ENCODE measurements at regions not wholly inside any gene's neighbourhood (a gene's known extent, or its start where the extent isn't known, plus 50 kb on each side); places are given as distances from the start of the nearest gene placed in this dataset.
A peak's percentile ranks its signal among the peaks of the same experiment; 100 is the strongest.
"Not testable (repeated sequence)": the region's sequence is repeated elsewhere in the genome, so short reads cannot be mapped to it uniquely, and the experiment has no call there.

DNA sequence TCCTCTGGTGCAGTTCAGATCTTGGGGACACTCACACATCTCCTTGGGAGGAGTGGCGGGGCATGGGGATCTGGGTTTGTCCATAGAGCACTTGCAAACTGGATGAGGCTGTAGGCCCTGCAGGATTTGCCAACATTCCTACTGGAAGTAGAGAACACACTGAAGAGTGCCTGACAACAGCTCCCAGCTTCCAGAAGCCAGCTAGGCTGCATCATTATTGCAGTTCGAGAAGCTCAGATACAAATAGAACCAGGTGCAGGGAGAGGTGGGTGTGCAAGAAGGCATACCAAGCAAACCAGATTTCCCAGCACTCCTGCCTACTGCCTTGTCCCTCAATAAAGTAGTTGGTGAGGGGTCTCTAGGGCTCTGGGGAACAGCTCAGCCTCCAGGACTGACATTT is 52.5 kb downstream of the RHOB start:
- intact Hi-C loops (cut with DNase I) = no loop called here
- peak in 1 of 4 donors; percentile 23 for DNase-seq
- no peaks in the 10 kb centered on the region for H3K4me1 ChIP-seq
- H3K36me3 ChIP-seq = no peaks in the 10 kb centered on the region
- H3K4me3 ChIP-seq = no peak overlapping the region
- H3K9me3 ChIP-seq = no peaks in the 10 kb centered on the region
- no peak overlapping the region for H3K27ac ChIP-seq
- no peak for ATAC-seq
- no peaks in the 10 kb centered on the region for H3K27me3 ChIP-seq
- TF ChIP-seq, protein P1, sequence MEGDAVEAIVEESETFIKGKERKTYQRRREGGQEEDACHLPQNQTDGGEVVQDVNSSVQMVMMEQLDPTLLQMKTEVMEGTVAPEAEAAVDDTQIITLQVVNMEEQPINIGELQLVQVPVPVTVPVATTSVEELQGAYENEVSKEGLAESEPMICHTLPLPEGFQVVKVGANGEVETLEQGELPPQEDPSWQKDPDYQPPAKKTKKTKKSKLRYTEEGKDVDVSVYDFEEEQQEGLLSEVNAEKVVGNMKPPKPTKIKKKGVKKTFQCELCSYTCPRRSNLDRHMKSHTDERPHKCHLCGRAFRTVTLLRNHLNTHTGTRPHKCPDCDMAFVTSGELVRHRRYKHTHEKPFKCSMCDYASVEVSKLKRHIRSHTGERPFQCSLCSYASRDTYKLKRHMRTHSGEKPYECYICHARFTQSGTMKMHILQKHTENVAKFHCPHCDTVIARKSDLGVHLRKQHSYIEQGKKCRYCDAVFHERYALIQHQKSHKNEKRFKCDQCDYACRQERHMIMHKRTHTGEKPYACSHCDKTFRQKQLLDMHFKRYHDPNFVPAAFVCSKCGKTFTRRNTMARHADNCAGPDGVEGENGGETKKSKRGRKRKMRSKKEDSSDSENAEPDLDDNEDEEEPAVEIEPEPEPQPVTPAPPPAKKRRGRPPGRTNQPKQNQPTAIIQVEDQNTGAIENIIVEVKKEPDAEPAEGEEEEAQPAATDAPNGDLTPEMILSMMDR (IDR thresholded peaks at IDR 0.05) = no peak

DNA sequence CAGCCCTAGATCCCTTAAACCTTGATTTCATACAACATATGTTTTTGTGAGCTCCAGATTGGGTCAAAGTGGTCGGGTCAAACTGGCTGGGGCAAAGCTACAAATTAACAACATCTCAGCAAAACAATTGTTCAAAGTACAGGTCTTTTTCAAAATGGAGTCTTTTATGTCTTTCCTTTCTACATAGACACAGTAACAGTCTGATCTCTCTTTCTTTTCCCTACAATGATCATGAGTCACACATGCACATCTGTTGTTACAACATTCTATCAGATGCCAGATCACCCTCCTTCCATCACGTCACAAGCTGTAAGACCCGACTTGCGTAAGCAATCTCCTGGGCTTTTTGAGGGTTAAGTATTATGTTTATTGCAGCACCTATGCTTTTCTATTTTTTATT is 55.1 kb downstream of the RHOB start:
- intact Hi-C loops (cut with DNase I) = no loop called here
- H3K27ac ChIP-seq = no peak overlapping the region
- H3K4me3 ChIP-seq = no peak overlapping the region
- H3K36me3 ChIP-seq = no peaks in the 10 kb centered on the region
- ATAC-seq (peak; percentile 41), DNase-seq (no peak)
- H3K4me1 ChIP-seq = no peaks in the 10 kb centered on the region
- TF ChIP-seq, protein P1 (IDR thresholded peaks at IDR 0.05) = no peak
- H3K27me3 ChIP-seq = no peaks in the 10 kb centered on the region
- H3K9me3 ChIP-seq = no peaks in the 10 kb centered on the region

DNA sequence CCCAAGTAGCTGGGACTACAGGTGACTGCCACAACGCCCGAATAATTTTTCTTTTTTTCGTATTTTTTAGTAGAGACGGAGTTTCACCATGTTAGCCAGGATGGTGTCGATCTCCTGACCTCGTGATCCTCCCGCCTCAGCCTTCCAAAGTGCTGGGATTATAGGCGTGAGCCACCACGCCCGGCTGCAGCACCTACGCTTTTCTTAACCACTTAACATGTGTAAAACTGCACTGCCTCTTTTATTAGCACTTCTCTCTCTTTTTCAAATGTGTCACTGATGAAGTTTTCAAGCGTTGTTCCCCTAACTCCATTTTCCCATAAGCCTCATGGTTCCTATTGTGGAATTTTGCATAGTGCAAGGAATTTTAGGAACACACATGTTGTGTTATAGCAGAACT is 55.6 kb downstream of the RHOB start:
- H3K27me3 ChIP-seq; H3K9me3 ChIP-seq; ATAC-seq; H3K36me3 ChIP-seq; H3K4me1 ChIP-seq; intact Hi-C loops (cut with DNase I); H3K27ac ChIP-seq; H3K4me3 ChIP-seq; DNase-seq: not testable (repeated sequence)

DNA sequence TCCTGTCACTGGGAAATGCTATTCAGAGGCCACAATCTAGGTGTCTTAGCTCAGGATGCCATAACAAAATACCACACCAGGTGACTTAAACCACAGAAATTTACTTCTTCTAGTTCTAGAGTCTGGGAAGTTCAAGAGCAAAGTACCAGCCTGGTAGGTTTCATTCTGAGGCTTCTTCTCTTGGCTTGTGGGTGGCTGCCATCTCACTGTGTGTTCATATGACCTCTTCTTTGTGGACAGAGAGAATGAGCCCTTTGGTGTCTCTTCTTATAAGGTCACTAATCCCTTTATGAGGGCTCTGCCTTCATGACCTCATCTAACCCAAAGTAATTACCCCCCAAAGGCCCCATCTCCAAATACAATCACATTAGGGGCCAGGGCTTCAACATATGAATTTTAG is 57.3 kb downstream of the RHOB start:
- TF ChIP-seq, protein P1 (IDR thresholded peaks at IDR 0.05) = no peak
- intact Hi-C loops (cut with DNase I) = no loop called here
- DNase-seq (no peak), ATAC-seq (no peak)
- Histone ChIP-seq H3K27ac (no peak overlapping the region), H3K4me3 (no peak overlapping the region), H3K36me3 (no peaks in the 10 kb centered on the region), H3K9me3 (no peaks in the 10 kb centered on the region), H3K27me3 (no peaks in the 10 kb centered on the region), H3K4me1 (no peaks in the 10 kb centered on the region)

DNA sequence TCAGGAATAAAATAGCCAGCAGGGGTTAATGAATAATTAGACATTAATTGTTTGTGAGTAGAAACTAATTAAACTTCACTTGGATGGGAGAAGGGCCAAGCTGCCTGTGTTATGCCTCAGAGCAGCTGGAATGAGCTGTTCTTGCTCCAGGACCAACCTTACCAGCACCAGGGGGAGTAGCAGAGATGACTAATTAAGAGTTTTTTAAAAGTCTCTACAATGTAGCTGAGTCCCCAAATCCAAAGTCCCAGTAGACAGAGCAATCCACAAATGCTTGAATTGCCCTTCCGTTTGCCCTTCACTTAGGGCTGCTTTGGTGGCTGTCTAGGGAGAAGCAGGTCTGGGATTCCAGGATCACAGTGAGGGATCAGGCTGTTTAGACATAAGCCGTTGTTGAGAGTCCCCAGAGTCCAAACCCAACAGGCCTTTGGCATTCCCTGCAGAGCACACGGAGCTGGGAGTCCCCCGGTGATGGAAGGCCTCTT is 59.4 kb downstream of the RHOB start:
- TF ChIP-seq, protein P1 (IDR thresholded peaks at IDR 0.05) = no peak
- Histone ChIP-seq H3K27me3 (no peaks in the 10 kb centered on the region), H3K4me3 (no peak overlapping the region), H3K27ac (no peak overlapping the region), H3K36me3 (no peaks in the 10 kb centered on the region), H3K9me3 (no peaks in the 10 kb centered on the region), H3K4me1 (no peaks in the 10 kb centered on the region)
- ATAC-seq = no peak
- peak in 1 of 4 donors; percentile 11 for DNase-seq
- intact Hi-C loops (cut with DNase I) = no loop called here

DNA sequence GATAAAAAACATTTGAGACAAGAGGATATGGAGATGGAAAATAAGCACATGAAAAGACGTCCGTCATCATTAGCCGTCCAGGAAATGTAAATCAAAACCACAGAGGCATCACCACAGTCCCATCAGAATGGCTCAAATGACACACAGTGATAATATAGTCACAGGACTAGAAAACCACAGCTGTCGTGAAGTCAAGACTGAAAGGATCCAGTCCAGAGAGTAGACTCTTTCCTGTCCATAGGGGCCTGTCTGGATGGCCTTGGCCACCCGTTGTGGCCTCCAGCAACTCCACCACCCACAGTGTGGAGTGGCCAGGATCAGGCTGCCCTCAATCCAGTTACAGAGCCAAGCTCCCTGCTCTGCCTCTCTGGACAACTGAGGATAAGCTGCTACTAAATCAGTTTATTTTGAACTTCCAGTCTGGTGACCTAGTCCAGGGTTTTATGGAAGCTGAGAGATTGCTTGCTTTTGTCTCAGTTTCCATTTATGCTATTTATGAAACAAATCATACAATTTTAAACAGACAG is 60.4 kb downstream of the RHOB start:
- Histone ChIP-seq H3K4me1 (no peaks in the 10 kb centered on the region), H3K27ac (no peak overlapping the region), H3K9me3 (no peaks in the 10 kb centered on the region), H3K27me3 (no peaks in the 10 kb centered on the region), H3K36me3 (no peaks in the 10 kb centered on the region), H3K4me3 (no peak overlapping the region)
- DNase-seq (peak in 1 of 4 donors; percentile 15), ATAC-seq (no peak)
- intact Hi-C loops (cut with DNase I) = no loop called here
- TF ChIP-seq, protein P1 (IDR thresholded peaks at IDR 0.05) = no peak
